HS-5 (cell line): ENCODE measurements at regions not wholly inside any gene's neighbourhood (a gene's known extent, or its start where the extent isn't known, plus 50 kb on each side); places are given as distances from the start of the nearest gene placed in this dataset.
A peak's percentile ranks its signal among the peaks of the same experiment; 100 is the strongest.
"Not testable (repeated sequence)": the region's sequence is repeated elsewhere in the genome, so short reads cannot be mapped to it uniquely, and the experiment has no call there.

Source experiments
- DNase-seq: peaks from one replicate; pipeline ENCODE4 v3.0.0-alpha.2; 2012; ENCODE audit warnings: low read depth

GRCh38 chr13:98075048-98075447, 67.8 kb upstream of the FARP1 start:
- DNase-seq: no peak

DNA sequence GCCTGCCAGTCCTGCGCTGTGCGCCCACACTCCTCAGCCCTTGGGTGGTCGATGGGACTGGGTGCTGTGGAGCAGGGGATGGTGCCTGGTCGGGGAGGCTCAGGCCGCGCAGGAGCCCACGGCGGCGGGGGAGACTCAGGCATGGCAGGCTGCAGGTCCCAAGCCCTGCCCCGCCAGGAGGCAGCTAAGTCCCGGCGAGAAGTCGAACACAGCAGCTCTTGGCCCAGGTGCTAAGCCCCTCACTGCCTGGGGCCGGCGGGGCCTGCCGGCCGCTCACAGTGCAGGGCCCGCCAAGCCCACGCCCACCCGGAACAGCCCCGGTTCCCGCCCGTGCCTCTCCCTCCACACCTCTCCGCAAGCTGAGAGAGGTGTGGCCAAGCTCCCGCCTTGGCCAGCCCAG, 66.6 kb upstream of the FARP1 start:
- DNase-seq: not testable (repeated sequence)

- no peak for DNase-seq
These were observed 62.6 kb upstream of the FARP1 start for GRCh38 chr13:98080280-98080679.

GRCh38 chr13:98083507-98083906, 59.4 kb upstream of the FARP1 start:
- peak; percentile 89 for DNase-seq

DNA sequence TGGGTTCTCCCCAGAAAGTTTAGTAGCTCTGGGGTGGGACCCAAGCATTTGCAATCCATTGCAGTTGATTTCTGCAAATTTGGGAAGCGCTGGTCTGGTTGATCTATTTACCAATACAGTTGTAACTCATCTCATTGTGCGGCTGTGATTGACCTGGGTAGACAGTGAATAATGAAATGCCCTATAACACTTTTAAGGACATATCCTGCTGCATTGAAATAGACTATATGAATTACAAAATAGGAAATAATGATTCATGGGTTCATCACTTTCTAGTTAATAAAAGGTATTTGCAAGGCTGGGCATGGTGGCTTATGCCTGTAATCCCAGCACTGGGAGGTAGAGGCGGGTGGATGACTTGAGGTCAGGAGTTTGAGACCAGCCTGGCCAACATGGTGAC, 59.0 kb upstream of the FARP1 start:
- DNase-seq: no peak

GRCh38 chr13:98089246-98089645, 53.6 kb upstream of the FARP1 start:
- peak; percentile 61 for DNase-seq

DNA sequence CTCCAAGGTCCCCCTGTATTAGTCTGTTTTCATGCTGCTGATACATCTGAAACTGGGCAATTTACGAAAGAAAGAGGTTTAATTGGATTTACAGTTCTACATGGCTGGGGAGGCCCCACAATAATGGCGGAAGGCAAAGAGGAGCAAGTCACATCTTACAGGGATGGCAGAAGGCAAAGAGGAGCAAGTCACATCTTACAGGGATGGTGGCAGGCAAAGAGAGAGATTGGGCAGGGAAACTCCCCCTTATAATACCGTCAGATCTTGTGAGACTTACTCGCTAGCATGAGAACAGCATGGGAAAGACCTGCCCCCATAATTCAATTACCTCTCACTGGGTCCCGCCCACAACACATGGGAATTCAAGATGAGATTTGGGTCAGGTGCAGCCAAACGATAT, 50.0 kb upstream of the FARP1 start:
- DNase-seq: no peak
